ENCODE measurements at regions not wholly inside any gene's neighbourhood (a gene's known extent, or its start where the extent isn't known, plus 50 kb on each side); places are given as distances from the start of the nearest gene placed in this dataset.

GRCh38 chr3:107899990-107900651 lies 190.7 kb downstream of the CD47 start:
- no peak for DNase-seq (ENCODE audit: low read depth, low spot score)

GRCh38 chr3:107897471-107898061 lies 193.3 kb downstream of the CD47 start:
- no peak for DNase-seq (ENCODE audit: low read depth, low spot score)

GRCh38 chr3:107894998-107895397 lies 195.8 kb downstream of the CD47 start:
- DNase-seq (ENCODE audit: low read depth, low spot score): no peak

GRCh38 chr3:107892955-107893624 lies 197.7 kb downstream of the CD47 start:
- no peak for DNase-seq (ENCODE audit: low read depth, low spot score)

GRCh38 chr3:107884719-107885460 lies 205.9 kb downstream of the CD47 start:
- DNase-seq (ENCODE audit: low read depth, low spot score): no peak

GRCh38 chr3:107884028-107884427 lies 206.8 kb downstream of the CD47 start:
- no peak for DNase-seq (ENCODE audit: low read depth, low spot score)

GRCh38 chr3:107882881-107883280 lies 207.9 kb downstream of the CD47 start:
- no peak for DNase-seq (ENCODE audit: low read depth, low spot score)

GRCh38 chr3:107882261-107882660 lies 208.6 kb downstream of the CD47 start:
- no peak for DNase-seq (ENCODE audit: low read depth, low spot score)

- DNase-seq (ENCODE audit: low read depth, low spot score): no peak
Measured at GRCh38 chr3:107881509-107881908, 209.3 kb downstream of the CD47 start.

- no peak for DNase-seq (ENCODE audit: low read depth, low spot score)
Measured at GRCh38 chr3:107880702-107881101, 210.1 kb downstream of the CD47 start.

- no peak for DNase-seq (ENCODE audit: low read depth, low spot score)
Measured at GRCh38 chr3:107877936-107878335, 212.9 kb downstream of the CD47 start.

- DNase-seq (ENCODE audit: low read depth, low spot score): no peak
Measured at GRCh38 chr3:107870943-107871638, 219.7 kb downstream of the CD47 start.

- no peak for DNase-seq (ENCODE audit: low read depth, low spot score)
Measured at GRCh38 chr3:107870096-107870495, 220.7 kb downstream of the CD47 start.

- DNase-seq (ENCODE audit: low read depth, low spot score): no peak
Measured at GRCh38 chr3:107868449-107868848, 222.4 kb downstream of the CD47 start.

GRCh38 chr3:107861904-107862303 lies 228.9 kb downstream of the CD47 start:
- DNase-seq (ENCODE audit: low read depth, low spot score): no peak

- no peak for DNase-seq (ENCODE audit: low read depth, low spot score)
Measured at GRCh38 chr3:107861422-107861821, 229.4 kb downstream of the CD47 start.

Measured in brain pericyte (primary cell).